PC-3 (cell line): ENCODE measurements at regions not wholly inside any gene's neighbourhood (a gene's known extent, or its start where the extent isn't known, plus 50 kb on each side); places are given as distances from the start of the nearest gene placed in this dataset.

ENCODE experiments used
- ATAC-seq: fragments of 200-7000 bp; cut with Tn5 transposase; 2 replicates; pipeline ENCODE4 v1.9.1; 2020; ENCODE audit warnings: mild to moderate bottlenecking, moderate library complexity
- BruUV-seq: library from RNA; stranded (reverse); fragments of 400-500 nt; replicated peaks from 2 replicates; lab custom pipeline; 2021; lab: Mats Ljungman, UMichigan
- CTCF ChIA-PET: fragments of 300-600 bp; sonication (Branson Sonifier 250); formaldehyde crosslinking; loops from one replicate; lab custom pipeline; 2022; ENCODE audit warnings: antibody characterized with exemption; lab: Charles Lee
- POLR2A ChIA-PET: fragments of 300-600 bp; sonication (Branson Sonifier 250); formaldehyde crosslinking; loops from one replicate; lab custom pipeline; 2022; ENCODE audit warnings: antibody characterized with exemption; ENCODE audit not compliant: unreplicated experiment; lab: Charles Lee
- DNase-seq: peaks from one replicate; pipeline ENCODE4 v3.0.0-alpha.2; 2015
- H2AFZ ChIP-seq: fragments of 300-600 bp; sonication (generic); 2 replicates; pipeline ENCODE4 v1.6.0; 2016; ENCODE audit warnings: antibody characterized with exemption, low read length
- H3F3A ChIP-seq: fragments of 300-600 bp; sonication (generic); one replicate; pipeline ENCODE4 v1.6.0; 2017; ENCODE audit warnings: antibody characterized with exemption, low read length, control low read depth, mild to moderate bottlenecking; ENCODE audit not compliant: unreplicated experiment
- H3K27ac ChIP-seq: fragments of 300-600 bp; sonication (generic); 2 replicates; pipeline ENCODE4 v1.5.1; 2016; ENCODE audit warnings: mild to moderate bottlenecking, low read length
- H3K27me3 ChIP-seq: fragments of 300-600 bp; sonication (generic); 2 replicates; pipeline ENCODE4 v1.6.1; 2016; ENCODE audit warnings: low read length, mixed read lengths
- H3K36me3 ChIP-seq: fragments of 300-600 bp; sonication (generic); 2 replicates; pipeline ENCODE4 v1.6.1; 2016; ENCODE audit warnings: low read depth, mixed run types, low read length, mixed read lengths
- H3K4me1 ChIP-seq: fragments of 300-600 bp; sonication (generic); 2 replicates; pipeline ENCODE4 v1.5.1; 2016; ENCODE audit warnings: low read length; ENCODE audit not compliant: insufficient read depth
- H3K4me2 ChIP-seq: fragments of 300-600 bp; sonication (generic); 2 replicates; pipeline ENCODE4 v1.6.0; 2016; ENCODE audit warnings: low read length
- H3K4me3 ChIP-seq: fragments of 300-600 bp; sonication (generic); 2 replicates; pipeline ENCODE4 v1.5.1; 2016; ENCODE audit warnings: mild to moderate bottlenecking, low read length, mixed read lengths
- H3K79me2 ChIP-seq: fragments of 300-600 bp; sonication (generic); 2 replicates; pipeline ENCODE4 v1.6.1; 2017; ENCODE audit warnings: low read length, mixed read lengths
- H3K9ac ChIP-seq: fragments of 300-600 bp; sonication (generic); 2 replicates; pipeline ENCODE4 v1.6.0; 2016; ENCODE audit warnings: mild to moderate bottlenecking, low read length
- H3K9me2 ChIP-seq: fragments of 300-600 bp; sonication (generic); replicated peaks from 2 replicates; pipeline ENCODE4 v1.6.1; 2016; ENCODE audit warnings: mixed run types, low read length, mixed read lengths
- H3K9me3 ChIP-seq: fragments of 300-600 bp; sonication (generic); 2 replicates; pipeline ENCODE4 v1.6.1; 2016; ENCODE audit warnings: low read length, mixed read lengths
- H4K20me1 ChIP-seq: fragments of 300-600 bp; sonication (generic); 2 replicates; pipeline ENCODE4 v1.6.1; 2016; ENCODE audit warnings: low read length, mixed read lengths
- CTCF ChIP-seq: fragments of 300-600 bp; sonication (generic); conservative IDR thresholded peaks from 2 replicates; pipeline ENCODE4 v1.5.1; 2017; ENCODE audit warnings: antibody characterized with exemption, low read depth, mild to moderate bottlenecking, low read length
- EZH2 ChIP-seq: fragments of 300-600 bp; sonication (generic); IDR thresholded peaks from one replicate; pipeline ENCODE4 v1.6.1; 2017; ENCODE audit warnings: antibody characterized with exemption, mild to moderate bottlenecking, low read length; ENCODE audit not compliant: unreplicated experiment
- EZH2phosphoT487 ChIP-seq: fragments of 300-600 bp; sonication (generic); IDR thresholded peaks from 2 replicates; pipeline ENCODE4 v1.6.1; 2018; ENCODE audit warnings: mild to moderate bottlenecking, antibody characterized with exemption, low read length, borderline replicate concordance
- intact Hi-C: fragments of 100-400 bp; cut with micrococcal nuclease; formaldehyde crosslinking; loops from 2 replicates; pipeline ENCODE4 v1.9.0; 2023

DNA sequence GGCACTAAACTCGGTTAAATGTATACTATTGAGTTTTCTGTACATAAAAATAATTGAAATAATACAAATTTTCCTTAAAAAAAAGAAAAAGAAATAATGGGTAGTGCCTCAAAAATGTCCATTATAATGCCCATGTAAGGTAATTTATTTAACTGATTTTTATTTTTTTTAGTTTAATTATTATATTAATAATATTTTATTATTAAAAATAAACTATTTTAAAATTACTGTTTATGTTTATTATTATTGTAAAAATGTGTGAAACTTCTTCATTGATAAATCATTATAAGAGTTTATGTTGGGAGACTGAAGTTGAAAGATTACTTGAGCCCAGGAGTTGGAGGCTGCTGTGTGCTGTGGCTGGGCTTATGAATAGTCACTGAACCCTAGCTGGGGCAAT is 925.5 kb upstream of the EPHA7 start:
- H3K27ac ChIP-seq, result no peak overlapping the region
- intact Hi-C loops, result no loop called here

DNA sequence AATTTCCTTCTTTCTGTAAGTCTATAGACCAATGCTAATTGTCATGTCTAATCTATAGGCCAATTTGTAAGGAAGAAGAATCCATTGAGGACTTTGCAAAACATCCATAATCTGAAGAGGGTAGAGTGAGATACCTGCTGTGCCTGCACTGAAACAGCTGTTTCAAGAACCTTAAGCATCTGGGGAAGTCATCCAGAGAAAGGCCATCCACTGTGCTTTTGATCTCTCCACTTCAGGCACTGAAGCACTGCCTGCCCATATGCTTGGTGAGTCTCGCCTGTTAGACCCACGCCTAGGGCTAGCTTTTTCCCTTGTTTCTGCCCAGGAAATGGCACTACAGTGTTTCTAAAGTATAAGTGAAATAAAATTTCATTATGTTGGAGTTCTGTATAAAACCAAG is 921.8 kb upstream of the EPHA7 start:
- Histone ChIP-seq H4K20me1 (no peaks in the 10 kb centered on the region), H3F3A (no peaks in the 10 kb centered on the region), H3K27me3 (no peaks in the 10 kb centered on the region), H3K9ac (no peak overlapping the region), H3K79me2 (no peaks in the 10 kb centered on the region), H3K27ac (no peak overlapping the region), H3K36me3 (no peaks in the 10 kb centered on the region), H3K4me3 (no peak overlapping the region), H3K9me3 (no peaks in the 10 kb centered on the region), H3K4me2 (no peak overlapping the region), H3K9me2 (no peaks in the 10 kb centered on the region), H3K4me1 (no peaks in the 10 kb centered on the region), H2AFZ (no peak overlapping the region)
- DNase-seq, result no peak
- ChIA-PET POLR2A (no interaction called here), CTCF (no interaction called here)
- no peak for ATAC-seq
- no TSS peak for BruUV-seq
- intact Hi-C loops, result no loop called here
- TF ChIP-seq EZH2phosphoT487 (no peak), CTCF (no peak), EZH2 (no peak)

More for the DNA sequence above, 925.5 kb upstream of the EPHA7 start:
- Histone ChIP-seq H2AFZ (no peak overlapping the region), H3K27me3 (no peaks in the 10 kb centered on the region), H3K9me2 (no peaks in the 10 kb centered on the region), H3K4me3 (no peak overlapping the region), H3F3A (no peaks in the 10 kb centered on the region), H3K36me3 (no peaks in the 10 kb centered on the region), H3K9me3 (no peaks in the 10 kb centered on the region), H3K4me1 (no peaks in the 10 kb centered on the region), H3K4me2 (no peak overlapping the region), H3K79me2 (no peaks in the 10 kb centered on the region), H4K20me1 (no peaks in the 10 kb centered on the region), H3K9ac (no peak overlapping the region)
- ChIA-PET CTCF (no interaction called here), POLR2A (no interaction called here)
- no peak for DNase-seq
- no peak for ATAC-seq
- no TSS peak for BruUV-seq
- TF ChIP-seq CTCF (no peak), EZH2phosphoT487 (no peak), EZH2 (no peak)

DNA sequence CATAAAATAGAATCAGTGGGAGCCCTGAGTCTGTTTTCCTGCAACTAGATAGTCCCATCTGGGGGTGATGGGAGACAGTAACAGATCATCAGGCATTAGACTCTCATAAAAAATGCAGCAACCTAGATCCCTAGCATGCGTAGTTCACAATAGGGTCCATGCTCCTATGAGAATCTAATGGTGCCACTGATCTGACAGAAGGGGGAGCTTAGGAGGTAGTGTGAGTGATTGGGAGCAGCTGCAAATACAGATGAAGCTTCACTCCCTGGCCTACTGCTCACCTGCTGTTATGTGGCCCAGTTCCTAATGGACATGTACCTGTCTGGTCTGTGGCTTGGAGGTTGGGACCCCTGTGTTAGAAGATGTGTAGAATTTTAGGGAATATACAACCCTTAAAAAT is 904.5 kb upstream of the EPHA7 start:
- Histone ChIP-seq H3K4me2 (no peak overlapping the region), H3K9me2 (no peaks in the 10 kb centered on the region), H4K20me1 (no peaks in the 10 kb centered on the region), H3K4me1 (no peaks in the 10 kb centered on the region), H3K9ac (no peak overlapping the region), H3K4me3 (no peak overlapping the region), H3K79me2 (no peaks in the 10 kb centered on the region), H3K36me3 (no peaks in the 10 kb centered on the region), H3K27ac (no peak overlapping the region), H3F3A (no peaks in the 10 kb centered on the region), H3K9me3 (no peaks in the 10 kb centered on the region), H3K27me3 (no peaks in the 10 kb centered on the region), H2AFZ (no peak overlapping the region)
- ATAC-seq (peak; percentile 74), DNase-seq (peak; percentile 17)
- no TSS peak for BruUV-seq
- no peak for TF ChIP-seq EZH2
- TF ChIP-seq EZH2phosphoT487, result no peak
- TF ChIP-seq CTCF, result peak; percentile 35
- intact Hi-C loops, result loop anchor here (10.0 kb wide), 1 partner anchor 311 kb away; no protein-coding TSS in a partner anchor
- ChIA-PET CTCF (no interaction called here), POLR2A (interaction anchor here (0.7 kb wide), 1 partner anchor 37 kb away, joined by 3 read pairs; no protein-coding TSS in a partner anchor)
